HG03571 (cell line): ENCODE measurements at regions not wholly inside any gene's neighbourhood (a gene's known extent, or its start where the extent isn't known, plus 50 kb on each side); places are given as distances from the start of the nearest gene placed in this dataset.

Source experiments
- ATAC-seq: cut with Tn5 transposase; IDR thresholded peaks from one replicate; pipeline ENCODE4 v1.9.1; 2021; ENCODE audit not compliant: unreplicated experiment

- no peak for ATAC-seq
These were observed 221.3 kb downstream of the SEC14L1 start for GRCh38 chr17:77361986-77362620.

GRCh38 chr17:77363821-77364361 is 223.1 kb downstream of the SEC14L1 start:
- no peak for ATAC-seq

GRCh38 chr17:77364381-77364911 is 223.7 kb downstream of the SEC14L1 start:
- no peak for ATAC-seq

- no peak for ATAC-seq
These were observed 224.3 kb downstream of the SEC14L1 start for GRCh38 chr17:77364941-77365583.

- ATAC-seq = no peak
These were observed 224.9 kb downstream of the SEC14L1 start for GRCh38 chr17:77365584-77366186.

DNA sequence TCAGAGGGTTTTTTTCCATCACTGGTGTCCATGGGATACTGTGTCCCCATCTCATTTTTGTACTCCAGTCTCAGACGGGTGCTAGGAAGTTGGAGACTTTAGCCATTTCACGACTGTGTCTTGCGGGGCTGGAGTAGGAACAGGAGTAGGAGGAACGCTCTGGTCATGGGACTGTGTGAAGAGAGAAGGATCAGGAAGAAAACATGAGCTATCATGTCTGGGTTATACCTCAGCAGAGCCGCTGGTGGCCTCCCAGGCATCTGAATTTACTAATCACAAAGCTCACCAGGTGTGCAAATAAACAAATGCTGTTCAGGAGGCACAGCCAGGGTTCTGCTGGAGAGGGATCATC is 225.4 kb downstream of the SEC14L1 start:
- ATAC-seq = no peak

DNA sequence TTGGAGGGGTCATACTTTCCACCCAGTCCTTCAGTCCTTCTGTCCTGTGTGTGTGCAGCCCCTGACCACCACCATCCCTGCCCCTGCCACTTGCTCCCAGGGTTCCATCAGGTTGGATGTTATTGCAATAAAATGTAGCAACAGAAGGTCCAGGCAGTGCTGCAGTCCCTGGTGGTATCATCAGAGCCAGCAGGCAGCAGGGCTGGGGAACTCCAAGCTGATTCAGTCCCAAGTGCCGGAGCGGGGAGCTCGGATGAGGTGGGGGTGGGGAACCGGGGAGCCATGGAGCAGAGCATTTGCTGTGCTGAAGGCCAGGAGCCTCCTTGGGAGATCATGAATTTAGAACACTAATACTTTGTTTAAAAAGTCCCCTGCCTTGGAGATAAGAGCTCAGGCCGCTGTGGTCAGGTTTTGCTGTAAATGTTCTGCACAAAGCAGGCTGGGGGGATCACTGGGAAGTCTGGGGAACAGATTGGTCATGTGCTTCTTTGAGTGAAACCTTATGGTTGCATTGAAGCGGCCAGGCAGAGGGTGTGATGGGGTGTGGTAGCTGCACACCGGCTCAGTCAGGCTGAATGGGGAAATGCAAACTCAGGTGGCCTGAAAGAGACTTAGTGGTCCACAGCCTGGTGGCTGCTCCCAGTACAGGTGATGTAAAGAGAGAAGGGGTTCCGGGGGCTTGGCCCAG is 225.9 kb downstream of the SEC14L1 start:
- ATAC-seq = no peak

DNA sequence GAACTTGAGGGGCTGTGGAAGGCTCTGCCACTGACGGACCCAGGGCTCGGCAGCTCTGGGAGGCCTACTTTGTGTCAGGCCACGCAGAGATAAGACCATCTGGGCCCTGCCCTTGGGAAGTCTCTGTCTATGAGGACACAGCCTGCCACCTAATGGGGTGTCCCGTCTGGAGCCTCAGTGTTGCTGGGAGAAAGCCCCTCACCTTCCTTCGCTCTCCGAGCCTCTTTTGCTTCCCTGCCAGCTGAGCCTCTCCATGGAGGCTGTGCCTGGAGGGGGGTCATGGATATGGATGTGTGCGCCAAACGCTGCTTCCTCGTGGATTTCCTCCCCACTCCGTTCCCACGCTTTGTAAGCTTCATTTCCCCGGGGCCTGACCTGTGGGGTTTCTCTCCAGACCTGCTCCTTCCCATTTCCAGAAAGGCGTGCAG is 228.8 kb downstream of the SEC14L1 start:
- no peak for ATAC-seq

DNA sequence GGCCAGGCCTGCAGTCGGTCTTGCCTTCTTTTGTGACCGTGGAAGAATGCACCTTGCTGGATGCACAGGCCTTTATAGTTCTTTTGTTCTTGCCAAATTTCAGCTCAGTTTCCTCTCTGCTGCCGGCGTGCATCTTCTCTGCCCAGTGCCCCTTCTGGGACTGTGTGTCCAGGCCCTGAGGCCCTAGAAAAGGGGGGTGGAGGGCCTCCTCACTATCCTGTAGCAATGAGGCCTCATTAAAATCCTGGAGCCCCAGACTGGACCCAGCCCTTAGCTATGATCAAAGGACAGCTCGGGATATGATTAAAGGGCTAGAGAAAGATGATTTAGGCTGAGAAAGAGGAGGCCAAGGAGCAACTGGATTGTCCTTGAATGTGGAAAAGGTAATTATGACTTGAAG is 229.8 kb downstream of the SEC14L1 start:
- no peak for ATAC-seq

- ATAC-seq = no peak
These were observed 230.5 kb downstream of the SEC14L1 start for GRCh38 chr17:77371117-77371887.

GRCh38 chr17:77371888-77372443 is 231.2 kb downstream of the SEC14L1 start:
- no peak for ATAC-seq

- ATAC-seq = peak; percentile 44
These were observed 231.9 kb downstream of the SEC14L1 start for GRCh38 chr17:77372444-77373298.

DNA sequence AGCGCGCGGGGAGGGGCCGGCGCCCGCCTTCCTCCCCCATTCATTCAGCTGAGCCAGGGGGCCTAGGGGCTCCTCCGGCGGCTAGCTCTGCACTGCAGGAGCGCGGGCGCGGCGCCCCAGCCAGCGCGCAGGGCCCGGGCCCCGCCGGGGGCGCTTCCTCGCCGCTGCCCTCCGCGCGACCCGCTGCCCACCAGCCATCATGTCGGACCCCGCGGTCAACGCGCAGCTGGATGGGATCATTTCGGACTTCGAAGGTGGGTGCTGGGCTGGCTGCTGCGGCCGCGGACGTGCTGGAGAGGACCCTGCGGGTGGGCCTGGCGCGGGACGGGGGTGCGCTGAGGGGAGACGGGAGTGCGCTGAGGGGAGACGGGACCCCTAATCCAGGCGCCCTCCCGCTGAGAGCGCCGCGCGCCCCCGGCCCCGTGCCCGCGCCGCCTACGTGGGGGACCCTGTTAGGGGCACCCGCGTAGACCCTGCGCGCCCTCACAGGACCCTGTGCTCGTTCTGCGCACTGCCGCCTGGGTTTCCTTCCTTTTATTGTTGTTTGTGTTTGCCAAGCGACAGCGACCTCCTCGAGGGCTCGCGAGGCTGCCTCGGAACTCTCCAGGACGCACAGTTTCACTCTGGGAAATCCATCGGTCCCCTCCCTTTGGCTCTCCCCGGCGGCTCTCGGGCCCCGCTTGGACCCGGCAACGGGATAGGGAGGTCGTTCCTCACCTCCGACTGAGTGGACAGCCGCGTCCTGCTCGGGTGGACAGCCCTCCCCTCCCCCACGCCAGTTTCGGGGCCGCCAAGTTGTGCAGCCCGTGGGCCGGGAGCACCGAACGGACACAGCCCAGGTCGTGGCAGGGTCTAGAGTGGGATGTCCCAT is 232.8 kb downstream of the SEC14L1 start:
- no peak for ATAC-seq

DNA sequence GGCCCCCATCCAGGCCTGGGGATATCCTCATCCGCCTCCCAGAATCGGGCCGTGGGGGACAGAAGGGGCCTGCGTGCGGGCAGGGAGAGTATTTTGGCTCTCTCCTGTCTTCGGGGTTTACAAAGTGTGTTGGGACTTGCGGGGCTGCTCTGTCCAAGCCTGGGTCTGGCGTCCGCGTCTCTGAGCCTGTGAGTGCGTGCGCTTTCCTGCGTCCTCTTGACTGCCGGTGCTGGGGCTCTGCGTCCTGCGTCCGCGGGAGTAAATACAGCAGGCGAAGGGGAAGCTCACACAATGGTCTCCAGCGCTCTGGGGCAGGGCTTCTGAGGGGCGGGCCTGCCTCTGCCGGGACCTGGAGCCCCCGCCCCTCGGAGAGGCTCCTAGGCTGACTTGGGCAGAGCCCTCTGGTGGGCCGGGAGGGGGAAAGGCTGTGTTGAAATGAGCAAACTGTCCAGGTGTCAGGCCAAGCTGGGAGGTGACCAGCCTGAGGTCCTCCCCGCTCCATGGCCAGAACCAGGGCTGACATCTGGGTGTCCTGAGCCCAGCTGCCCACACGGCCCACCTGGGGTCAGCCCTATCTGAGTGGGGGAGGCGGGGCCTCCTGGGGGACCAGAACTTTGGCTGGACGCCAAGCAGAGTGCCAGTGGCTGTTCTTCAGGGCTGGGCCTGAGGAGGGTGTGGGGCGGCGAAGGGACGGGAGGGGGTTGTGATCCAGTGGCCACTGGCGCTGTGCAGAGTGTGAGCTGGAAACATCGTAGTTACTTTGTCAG is 233.6 kb downstream of the SEC14L1 start:
- no peak for ATAC-seq

- ATAC-seq = no peak
These were observed 234.5 kb downstream of the SEC14L1 start for GRCh38 chr17:77375108-77375916.

GRCh38 chr17:77375917-77376651 is 235.3 kb downstream of the SEC14L1 start:
- ATAC-seq = no peak
